PC-3 (cell line): ENCODE measurements at regions not wholly inside any gene's neighbourhood (a gene's known extent, or its start where the extent isn't known, plus 50 kb on each side); places are given as distances from the start of the nearest gene placed in this dataset.

Experiments
- EZH2phosphoT487 ChIP-seq: fragments of 300-600 bp; sonication (generic); IDR thresholded peaks from 2 replicates; pipeline ENCODE4 v1.6.1; 2018; ENCODE audit warnings: mild to moderate bottlenecking, antibody characterized with exemption, low read length, borderline replicate concordance
- TF ChIP-seq, protein P1 (sequence below): fragments of 300-600 bp; sonication (generic); conservative IDR thresholded peaks from 2 replicates; pipeline ENCODE4 v1.5.1; 2017; ENCODE audit warnings: antibody characterized with exemption, low read depth, mild to moderate bottlenecking, low read length

DNA sequence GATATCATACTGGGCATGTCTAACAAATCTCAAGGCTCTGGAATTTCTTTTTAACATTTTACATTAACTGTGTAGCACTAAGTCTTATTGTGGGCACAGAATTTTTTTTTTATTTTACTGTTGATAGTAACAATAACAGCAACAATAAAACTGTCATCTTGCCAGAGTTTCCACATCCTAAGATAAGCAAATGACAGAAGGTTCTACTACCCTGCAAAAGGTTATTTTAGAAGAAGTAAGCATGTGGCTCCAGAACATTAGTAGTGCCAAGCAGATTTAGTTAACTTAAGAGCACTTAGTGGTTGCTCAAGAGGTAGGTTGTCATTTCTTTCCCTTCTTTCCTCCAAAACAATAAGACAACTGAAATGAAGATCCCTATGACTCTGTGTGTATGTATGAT, 743.0 kb upstream of the CBLB start:
- TF ChIP-seq, protein P1, sequence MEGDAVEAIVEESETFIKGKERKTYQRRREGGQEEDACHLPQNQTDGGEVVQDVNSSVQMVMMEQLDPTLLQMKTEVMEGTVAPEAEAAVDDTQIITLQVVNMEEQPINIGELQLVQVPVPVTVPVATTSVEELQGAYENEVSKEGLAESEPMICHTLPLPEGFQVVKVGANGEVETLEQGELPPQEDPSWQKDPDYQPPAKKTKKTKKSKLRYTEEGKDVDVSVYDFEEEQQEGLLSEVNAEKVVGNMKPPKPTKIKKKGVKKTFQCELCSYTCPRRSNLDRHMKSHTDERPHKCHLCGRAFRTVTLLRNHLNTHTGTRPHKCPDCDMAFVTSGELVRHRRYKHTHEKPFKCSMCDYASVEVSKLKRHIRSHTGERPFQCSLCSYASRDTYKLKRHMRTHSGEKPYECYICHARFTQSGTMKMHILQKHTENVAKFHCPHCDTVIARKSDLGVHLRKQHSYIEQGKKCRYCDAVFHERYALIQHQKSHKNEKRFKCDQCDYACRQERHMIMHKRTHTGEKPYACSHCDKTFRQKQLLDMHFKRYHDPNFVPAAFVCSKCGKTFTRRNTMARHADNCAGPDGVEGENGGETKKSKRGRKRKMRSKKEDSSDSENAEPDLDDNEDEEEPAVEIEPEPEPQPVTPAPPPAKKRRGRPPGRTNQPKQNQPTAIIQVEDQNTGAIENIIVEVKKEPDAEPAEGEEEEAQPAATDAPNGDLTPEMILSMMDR = no peak
- no peak for TF ChIP-seq EZH2phosphoT487
